Right lobe of liver (tissue), 4 donors: ENCODE measurements at regions not wholly inside any gene's neighbourhood (a gene's known extent, or its start where the extent isn't known, plus 50 kb on each side); places are given as distances from the start of the nearest gene placed in this dataset.

Experiments
- POLR2A ChIP-seq: fragments of 450-650 bp; IDR thresholded peaks from one replicate; pipeline ENCODE4 v1.6.1; 2017; ENCODE audit warnings: antibody characterized with exemption, mild to moderate bottlenecking
- TF ChIP-seq, protein P1 (sequence below), 4 donors: fragments of 200-600 bp in 3 of 4; fragments of 450-650 bp in 1 of 4; IDR thresholded peaks; one replicate each; pipeline versions ENCODE4 v1.5.1 to v1.8.0; 2016 to 2022; ENCODE audit warnings: antibody characterized with exemption in 4 of 4, mild to moderate bottlenecking in 2 of 4
- donor health status: DM: no; HTN: no; CAD: no.
- donor health status: DM: no; HTN: no; CAD: no.
- donor health status: DM: no; HTN: yes; CAD: no.

GRCh38 chr6:139758209-139758611 lies 383.8 kb upstream of the CITED2 start:
- TF ChIP-seq POLR2A, result no peak
- TF ChIP-seq, protein P1, sequence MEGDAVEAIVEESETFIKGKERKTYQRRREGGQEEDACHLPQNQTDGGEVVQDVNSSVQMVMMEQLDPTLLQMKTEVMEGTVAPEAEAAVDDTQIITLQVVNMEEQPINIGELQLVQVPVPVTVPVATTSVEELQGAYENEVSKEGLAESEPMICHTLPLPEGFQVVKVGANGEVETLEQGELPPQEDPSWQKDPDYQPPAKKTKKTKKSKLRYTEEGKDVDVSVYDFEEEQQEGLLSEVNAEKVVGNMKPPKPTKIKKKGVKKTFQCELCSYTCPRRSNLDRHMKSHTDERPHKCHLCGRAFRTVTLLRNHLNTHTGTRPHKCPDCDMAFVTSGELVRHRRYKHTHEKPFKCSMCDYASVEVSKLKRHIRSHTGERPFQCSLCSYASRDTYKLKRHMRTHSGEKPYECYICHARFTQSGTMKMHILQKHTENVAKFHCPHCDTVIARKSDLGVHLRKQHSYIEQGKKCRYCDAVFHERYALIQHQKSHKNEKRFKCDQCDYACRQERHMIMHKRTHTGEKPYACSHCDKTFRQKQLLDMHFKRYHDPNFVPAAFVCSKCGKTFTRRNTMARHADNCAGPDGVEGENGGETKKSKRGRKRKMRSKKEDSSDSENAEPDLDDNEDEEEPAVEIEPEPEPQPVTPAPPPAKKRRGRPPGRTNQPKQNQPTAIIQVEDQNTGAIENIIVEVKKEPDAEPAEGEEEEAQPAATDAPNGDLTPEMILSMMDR (IDR thresholded peaks at IDR 0.05), result no peak
